Hepatocyte (in vitro differentiated cells): ENCODE measurements at regions not wholly inside any gene's neighbourhood (a gene's known extent, or its start where the extent isn't known, plus 50 kb on each side); places are given as distances from the start of the nearest gene placed in this dataset.

Experiments
- DNase-seq: peaks from one replicate; pipeline ENCODE4 v3.0.0-alpha.2; 2016; ENCODE audit warnings: low spot score
- H2AFZ ChIP-seq: fragments of 200-600 bp; sonication (generic); 2 replicates; pipeline ENCODE4 v1.6.0; 2016; ENCODE audit warnings: antibody characterized with exemption, mild to moderate bottlenecking
- H3K27ac ChIP-seq: fragments of 200-600 bp; sonication (generic); 2 replicates; pipeline ENCODE4 v1.5.1; 2016; ENCODE audit warnings: mild to moderate bottlenecking
- H3K27me3 ChIP-seq: fragments of 200-600 bp; sonication (generic); 2 replicates; pipeline ENCODE4 v1.6.1; 2016
- H3K36me3 ChIP-seq: fragments of 200-600 bp; sonication (generic); replicated peaks from 2 replicates; pipeline ENCODE4 v1.5.1; 2016; ENCODE audit warnings: low read depth; ENCODE audit not compliant: insufficient read depth
- H3K4me1 ChIP-seq: fragments of 200-600 bp; sonication (generic); 2 replicates; pipeline ENCODE4 v1.5.1; 2016; ENCODE audit warnings: mild to moderate bottlenecking, moderate library complexity; ENCODE audit not compliant: insufficient read depth
- H3K4me2 ChIP-seq: fragments of 200-600 bp; sonication (generic); 2 replicates; pipeline ENCODE4 v1.6.0; 2016
- H3K4me3 ChIP-seq: fragments of 200-600 bp; sonication (generic); 2 replicates; pipeline ENCODE4 v1.5.1; 2016; ENCODE audit warnings: mild to moderate bottlenecking
- H3K79me2 ChIP-seq: fragments of 200-600 bp; sonication (generic); 2 replicates; pipeline ENCODE4 v1.6.0; 2017; ENCODE audit warnings: mild to moderate bottlenecking
- H3K9me2 ChIP-seq: fragments of 200-600 bp; sonication (generic); replicated peaks from 2 replicates; pipeline ENCODE4 v1.6.0; 2017; ENCODE audit warnings: mild to moderate bottlenecking; ENCODE audit not compliant: insufficient read depth
- H3K9me3 ChIP-seq: fragments of 200-600 bp; sonication (generic); 2 replicates; pipeline ENCODE4 v1.5.1; 2016; ENCODE audit warnings: low read depth, mild to moderate bottlenecking
- H4K20me1 ChIP-seq: fragments of 200-600 bp; sonication (generic); 2 replicates; pipeline ENCODE4 v1.6.0; 2016; ENCODE audit warnings: mild to moderate bottlenecking; ENCODE audit not compliant: insufficient read depth, poor library complexity, severe bottlenecking
- CTCF ChIP-seq: fragments of 200-600 bp; sonication (generic); IDR thresholded peaks from 2 replicates; pipeline ENCODE4 v1.5.1; 2016; ENCODE audit warnings: antibody characterized with exemption, mild to moderate bottlenecking; ENCODE audit not compliant: poor library complexity
- EZH2 ChIP-seq: fragments of 200-600 bp; sonication (generic); IDR thresholded peaks from 2 replicates; pipeline ENCODE4 v1.6.1; 2016; ENCODE audit warnings: antibody characterized with exemption, mild to moderate bottlenecking, borderline replicate concordance
- EZH2phosphoT487 ChIP-seq: fragments of 200-600 bp; sonication (generic); IDR thresholded peaks from one replicate; pipeline ENCODE4 v1.6.1; 2018; ENCODE audit warnings: antibody characterized with exemption, mild to moderate bottlenecking, low read depth, moderate library complexity; ENCODE audit not compliant: unreplicated experiment, severe bottlenecking
- WGBS: methylation state at CpG from one replicate; pipeline ENCODE4 v1.1.6; 2016; ENCODE audit warnings: low lambda C conversion rate; ENCODE audit errors: missing lambda C conversion rate; 5-methylcytosine and 5-hydroxymethylcytosine counted together

- Histone ChIP-seq H3K79me2 (no peaks in the 10 kb centered on the region), H4K20me1 (no peaks in the 10 kb centered on the region), H2AFZ (no peak overlapping the region), H3K4me3 (no peak overlapping the region), H3K4me2 (no peak overlapping the region), H3K9me2 (no peaks in the 10 kb centered on the region), H3K27me3 (no peaks in the 10 kb centered on the region), H3K9me3 (no peaks in the 10 kb centered on the region), H3K27ac (no peak overlapping the region), H3K36me3 (no peaks in the 10 kb centered on the region), H3K4me1 (no peaks in the 10 kb centered on the region)
- TF ChIP-seq EZH2, result no peak
- TF ChIP-seq CTCF, result no peak
- TF ChIP-seq EZH2phosphoT487, result no peak
- WGBS, result 53% methylated on average over 2 of the region's 2 CpGs
- no peak for DNase-seq
Measured at GRCh38 chr3:132904-133303, 63.7 kb upstream of the CHL1 start.

- DNase-seq, result no peak
- Histone ChIP-seq H3K9me2 (no peaks in the 10 kb centered on the region), H4K20me1 (no peaks in the 10 kb centered on the region), H3K4me2 (no peak overlapping the region), H3K36me3 (no peaks in the 10 kb centered on the region), H3K4me3 (no peak overlapping the region), H3K27me3 (no peaks in the 10 kb centered on the region), H3K4me1 (no peaks in the 10 kb centered on the region), H3K27ac (no peak overlapping the region), H3K9me3 (no peaks in the 10 kb centered on the region), H3K79me2 (no peaks in the 10 kb centered on the region), H2AFZ (no peak overlapping the region)
- TF ChIP-seq EZH2 (no peak), CTCF (no peak), EZH2phosphoT487 (no peak)
- whole genome bisulfite sequencing, result 57% methylated on average over 5 of the region's 5 CpGs
Measured at GRCh38 chr3:140748-141330, 55.7 kb upstream of the CHL1 start.
